Panc1 (cell line): ENCODE measurements at regions not wholly inside any gene's neighbourhood (a gene's known extent, or its start where the extent isn't known, plus 50 kb on each side); places are given as distances from the start of the nearest gene placed in this dataset.

Experiments used
- ATAC-seq: fragments of 200-7000 bp; cut with Tn5 transposase; 2 replicates; pipeline ENCODE4 v1.9.1; 2020; ENCODE audit warnings: mild to moderate bottlenecking, moderate library complexity
- BruUV-seq: library from RNA; stranded (reverse); fragments of 400-500 nt; replicated peaks from 2 replicates; lab custom pipeline; 2021; lab: Mats Ljungman, UMichigan
- CTCF ChIA-PET: fragments of 300-600 bp; sonication (Branson Sonifier 250); formaldehyde crosslinking; loops from one replicate; lab custom pipeline; 2022; ENCODE audit warnings: antibody characterized with exemption; lab: Charles Lee
- POLR2A ChIA-PET: fragments of 300-600 bp; sonication (Branson Sonifier 250); formaldehyde crosslinking; loops from one replicate; lab custom pipeline; 2022; ENCODE audit warnings: antibody characterized with exemption; lab: Charles Lee
- DNase-seq: peaks from one replicate; pipeline ENCODE4 v3.0.0-alpha.2; 2010; ENCODE audit warnings: low read depth, low spot score
- H3K27ac ChIP-seq: 2 replicates; pipeline ENCODE4 v1.5.1; 2011; ENCODE audit warnings: mild to moderate bottlenecking, low read length, inconsistent platforms
- H3K27me3 ChIP-seq: fragments of 200-500 bp; sonication (Bioruptor generic); 2 replicates; pipeline ENCODE4 v1.6.0; 2014; ENCODE audit warnings: low read length, inconsistent platforms; ENCODE audit not compliant: control insufficient read depth, insufficient read depth
- H3K36me3 ChIP-seq: fragments of 200-500 bp; sonication (Bioruptor generic); 2 replicates; pipeline ENCODE4 v1.5.1; 2014; ENCODE audit warnings: inconsistent platforms, mild to moderate bottlenecking, low read length, moderate library complexity; ENCODE audit not compliant: control insufficient read depth, insufficient read depth
- H3K4me1 ChIP-seq: 2 replicates; pipeline ENCODE4 v1.5.1; 2011; ENCODE audit warnings: inconsistent platforms, mild to moderate bottlenecking, low read length, moderate library complexity; ENCODE audit not compliant: control insufficient read depth, insufficient read depth
- H3K4me3 ChIP-seq, 2 experiments: 2 replicates each; pipeline ENCODE4 v1.5.1; 2011 to 2012; ENCODE audit warnings: low read depth in 2 of 2, low read length in 2 of 2, mild to moderate bottlenecking in 2 of 2, inconsistent platforms in 1 of 2, moderate library complexity in 1 of 2
- H3K9me3 ChIP-seq: fragments of 200-500 bp; sonication (Bioruptor generic); 2 replicates; pipeline ENCODE4 v1.5.1; 2014; ENCODE audit warnings: low read depth, mild to moderate bottlenecking, inconsistent platforms, low read length, moderate library complexity; ENCODE audit not compliant: control insufficient read depth, insufficient read depth
- CTCF ChIP-seq: fragments of 450-650 bp; IDR thresholded peaks from 2 replicates; pipeline ENCODE4 v1.5.1; 2017; ENCODE audit warnings: mild to moderate bottlenecking
- POLR2AphosphoS5 ChIP-seq: IDR thresholded peaks from 2 replicates; pipeline ENCODE4 v1.6.1; 2012; ENCODE audit warnings: mild to moderate bottlenecking, low read depth, low read length, moderate library complexity
- REST ChIP-seq, 2 experiments: IDR thresholded peaks; 2 replicates each; pipeline ENCODE4 v1.6.1; 2011 to 2012; ENCODE audit warnings: low read depth in 2 of 2, control low read depth in 1 of 2, low read length in 1 of 2, mild to moderate bottlenecking in 1 of 2, moderate library complexity in 1 of 2; ENCODE audit not compliant: insufficient read depth in 1 of 2
- SIN3A ChIP-seq: IDR thresholded peaks from 2 replicates; pipeline ENCODE4 v1.6.1; 2012; ENCODE audit warnings: low read depth, mild to moderate bottlenecking, low read length, moderate library complexity, borderline replicate concordance; ENCODE audit not compliant: insufficient read depth
- TCF7L2 ChIP-seq: IDR thresholded peaks from 2 replicates; pipeline ENCODE4 v1.6.1; 2011; ENCODE audit warnings: mild to moderate bottlenecking, low read depth, low read length, inconsistent platforms
- in situ Hi-C: cut with HindIII; loops from 2 replicates; pipeline ENCODE4 v1.10.0; 2016; ENCODE audit warnings: low sequenced_read_pairs, low pct_unique_long_range_greater_than_20kb
- intact Hi-C: fragments of 100-400 bp; cut with micrococcal nuclease; formaldehyde crosslinking; loops from one replicate; pipeline ENCODE4 v1.10.0; 2022; ENCODE audit not compliant: unreplicated experiment

- H3K27ac ChIP-seq, result no peak overlapping the region
- no peaks in the 10 kb centered on the region for H3K36me3 ChIP-seq
- ChIA-PET CTCF (no interaction called here), POLR2A (no interaction called here)
- no peak overlapping the region for H3K4me3 ChIP-seq
- no peaks in the 10 kb centered on the region for H3K9me3 ChIP-seq
- no peaks in the 10 kb centered on the region for H3K4me1 ChIP-seq
- in situ Hi-C loops (no loop called here), intact Hi-C loops (no loop called here)
- ATAC-seq (no peak), DNase-seq (no peak)
- no peaks in the 10 kb centered on the region for H3K27me3 ChIP-seq
- TF ChIP-seq TCF7L2 (no peak), CTCF (no peak), POLR2AphosphoS5 (no peak), REST (IDR thresholded peaks at IDR 0.05; ENCODE audit: insufficient read depth in 1 of 2, low read depth in 2 of 2, low read length in 1 of 2) (no peak)
- BruUV-seq, result no TSS peak
These were observed 206.7 kb downstream of the CEP135 start for GRCh38 chr4:56155432-56155831.

- no peaks in the 10 kb centered on the region for H3K4me1 ChIP-seq
- H3K9me3 ChIP-seq, result no peaks in the 10 kb centered on the region
- in situ Hi-C loops (no loop called here), intact Hi-C loops (no loop called here)
- no TSS peak for BruUV-seq
- H3K27ac ChIP-seq, result no peak overlapping the region
- no peak for TF ChIP-seq SIN3A
- TF ChIP-seq REST (IDR thresholded peaks at IDR 0.05; ENCODE audit: insufficient read depth in 1 of 2, low read depth in 2 of 2, low read length in 1 of 2), result no peak
- no peak for TF ChIP-seq POLR2AphosphoS5
- CTCF ChIA-PET, result no interaction called here
- H3K4me3 ChIP-seq, result no peak overlapping the region
- H3K36me3 ChIP-seq, result no peaks in the 10 kb centered on the region
- POLR2A ChIA-PET, result no interaction called here
- H3K27me3 ChIP-seq, result no peaks in the 10 kb centered on the region
- DNase-seq, result no peak
- ATAC-seq, result no peak
These were observed 200.8 kb downstream of the CEP135 start for GRCh38 chr4:56149591-56149990.
